Activated naive CD4-positive, alpha-beta T cell treated with anti-CD3 and anti-CD28 coated beads, Interleukin-2, amount 50 U/mL, for 72 hours (primary cell): ENCODE measurements at regions not wholly inside any gene's neighbourhood (a gene's known extent, or its start where the extent isn't known, plus 50 kb on each side); places are given as distances from the start of the nearest gene placed in this dataset.

Experiments used
- ATAC-seq, 2 donors: fragments of 150-1000 bp; cut with Tn5 transposase; 2 replicates each; pipeline ENCODE4 v1.10.0; 2021; ENCODE audit warnings: mild to moderate bottlenecking in 2 of 2, moderate library complexity in 2 of 2
- DNase-seq, 2 donors: peaks; one replicate each; pipeline ENCODE4 v3.0.0; 2021 to 2022; ENCODE audit warnings: low spot score in 2 of 2
- H3K27ac Mint-ChIP-seq, 2 donors: one replicate each; pipeline ENCODE4 v1.8.0; 2022; ENCODE audit warnings: mild to moderate bottlenecking in 2 of 2, mixed read lengths in 2 of 2
- H3K36me3 Mint-ChIP-seq, 2 donors: one replicate each; pipeline ENCODE4 v1.8.0; 2022; ENCODE audit warnings: mixed read lengths in 2 of 2
- H3K9me3 Mint-ChIP-seq, 2 donors: one replicate each; pipeline ENCODE4 v1.8.0; 2022; ENCODE audit warnings: mixed read lengths in 2 of 2

DNA sequence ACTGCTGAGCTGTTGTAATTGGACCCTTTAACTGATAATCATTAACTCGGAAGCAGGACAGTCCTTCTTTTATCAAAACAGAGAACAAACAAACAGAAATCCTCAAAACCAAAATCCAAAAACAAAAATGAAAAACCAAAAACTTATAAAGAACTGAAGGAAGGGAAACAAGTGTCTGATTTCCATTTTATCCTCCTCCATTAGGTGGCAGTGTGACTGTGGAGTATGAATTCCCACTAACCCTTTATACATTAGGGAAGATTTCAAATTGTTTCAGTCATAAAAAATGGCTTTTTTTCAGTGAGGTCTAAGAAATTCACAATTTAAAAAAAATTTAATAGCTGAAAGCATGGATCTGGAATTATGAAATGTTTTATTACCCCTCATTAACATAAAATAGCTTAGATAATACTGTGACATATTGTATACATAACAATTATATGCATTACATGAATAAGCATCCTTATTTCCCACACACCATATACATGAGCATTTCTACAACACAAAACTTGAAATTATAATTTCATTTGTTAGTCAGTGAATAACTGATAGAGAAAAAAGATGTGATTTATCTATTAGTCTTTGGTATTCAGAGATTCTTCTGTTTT, 1074.3 kb upstream of the PCDH9 start:
- Mint-ChIP-seq H3K27ac (no peak overlapping the region), H3K9me3 (peaks cover 9 to 19% of the 10 kb centered on the region in 2 donors), H3K36me3 (peaks cover 0 to 5% of the 10 kb centered on the region in 2 donors)
- no peak for DNase-seq
- ATAC-seq, result no peak

DNA sequence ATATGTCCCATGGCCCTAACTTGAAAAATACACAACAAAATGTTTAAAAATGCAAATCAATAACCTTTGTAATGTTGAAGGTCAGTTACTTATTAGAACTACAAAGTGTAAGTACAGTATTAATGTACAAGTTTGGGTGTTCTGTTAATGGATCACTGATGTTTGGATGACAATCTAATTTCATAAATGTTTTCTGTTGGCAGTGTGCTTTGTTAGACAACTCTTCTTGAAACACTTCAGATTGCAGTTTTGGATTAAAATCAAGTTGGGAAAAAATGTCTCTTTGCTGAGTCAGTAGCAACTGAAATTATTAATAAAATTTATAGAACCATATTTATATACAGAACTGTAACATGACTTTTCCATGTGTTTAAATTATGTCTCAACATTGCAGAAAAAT, 1063.5 kb upstream of the PCDH9 start:
- no peak overlapping the region for H3K27ac Mint-ChIP-seq
- DNase-seq, result no peak
- H3K9me3 Mint-ChIP-seq, result peaks cover 0 to 9% of the 10 kb centered on the region in 2 donors
- ATAC-seq, result no peak
- H3K36me3 Mint-ChIP-seq, result no peaks in the 10 kb centered on the region

DNA sequence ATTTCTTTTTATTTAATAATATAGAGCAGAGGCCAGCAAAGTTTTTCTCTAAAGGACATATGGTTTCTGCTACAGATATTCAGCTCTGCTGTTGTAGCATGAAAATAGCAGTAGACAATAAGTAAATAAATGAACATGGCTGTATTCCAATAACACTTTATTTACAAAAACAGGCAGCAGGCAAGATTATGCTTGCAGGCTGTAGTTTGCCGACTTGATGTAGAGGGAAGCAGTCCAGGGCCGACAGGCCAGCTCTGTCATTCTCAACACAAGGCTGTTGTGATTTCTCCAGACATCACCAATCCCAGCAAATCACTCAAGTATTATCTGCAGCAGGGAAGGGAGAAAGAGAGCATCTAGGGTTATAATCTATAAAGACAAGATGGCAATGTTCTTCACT, 1062.5 kb upstream of the PCDH9 start:
- Mint-ChIP-seq H3K9me3 (peaks cover 3 to 9% of the 10 kb centered on the region in 2 donors), H3K36me3 (no peaks in the 10 kb centered on the region), H3K27ac (no peak overlapping the region)
- DNase-seq (no peak), ATAC-seq (no peak)

DNA sequence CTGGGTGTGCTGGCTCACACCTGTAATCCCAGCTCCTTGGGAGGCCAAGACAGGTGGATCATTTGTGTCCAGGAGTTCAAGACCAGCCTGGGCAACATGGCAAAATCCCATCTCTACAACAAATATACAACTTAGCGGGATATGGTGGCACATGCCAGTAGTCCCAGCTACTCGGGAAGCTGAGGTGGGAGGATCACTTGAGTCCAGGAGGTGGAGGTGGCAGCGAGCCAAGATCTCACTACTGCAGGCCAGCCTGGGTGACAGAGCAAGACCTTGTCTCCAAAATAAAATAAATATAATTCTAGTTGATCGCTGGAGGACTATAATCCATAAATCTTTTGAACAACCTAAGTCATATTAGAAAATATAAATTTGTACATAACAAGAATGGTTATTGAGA, 1061.5 kb upstream of the PCDH9 start:
- no peak for DNase-seq
- peaks cover 3 to 9% of the 10 kb centered on the region in 2 donors for H3K9me3 Mint-ChIP-seq
- H3K27ac Mint-ChIP-seq, result no peak overlapping the region
- ATAC-seq, result no peak
- no peaks in the 10 kb centered on the region for H3K36me3 Mint-ChIP-seq

DNA sequence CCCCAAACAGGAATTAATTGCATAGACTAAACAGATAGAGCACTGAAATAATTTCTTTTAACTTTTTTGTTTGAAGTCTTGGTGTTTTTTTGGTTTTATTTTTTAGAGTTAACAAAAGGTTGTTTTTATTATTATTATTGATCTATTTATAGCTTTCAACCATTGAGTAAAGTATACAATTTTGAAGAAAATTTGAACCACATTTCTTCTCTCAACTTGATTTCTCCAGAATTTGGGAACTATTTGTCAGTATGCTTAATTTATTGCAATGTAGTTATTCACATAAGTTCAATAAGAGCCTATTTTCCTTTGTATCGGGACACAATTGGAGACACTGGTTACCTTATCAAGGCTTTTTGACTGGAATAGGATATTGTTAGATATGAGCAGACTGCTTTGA, 1045.6 kb upstream of the PCDH9 start:
- peaks cover 0 to 12% of the 10 kb centered on the region in 2 donors for H3K36me3 Mint-ChIP-seq
- no peak overlapping the region for H3K27ac Mint-ChIP-seq
- DNase-seq, result no peak
- ATAC-seq, result no peak
- H3K9me3 Mint-ChIP-seq, result peaks cover 25 to 39% of the 10 kb centered on the region in 2 donors

DNA sequence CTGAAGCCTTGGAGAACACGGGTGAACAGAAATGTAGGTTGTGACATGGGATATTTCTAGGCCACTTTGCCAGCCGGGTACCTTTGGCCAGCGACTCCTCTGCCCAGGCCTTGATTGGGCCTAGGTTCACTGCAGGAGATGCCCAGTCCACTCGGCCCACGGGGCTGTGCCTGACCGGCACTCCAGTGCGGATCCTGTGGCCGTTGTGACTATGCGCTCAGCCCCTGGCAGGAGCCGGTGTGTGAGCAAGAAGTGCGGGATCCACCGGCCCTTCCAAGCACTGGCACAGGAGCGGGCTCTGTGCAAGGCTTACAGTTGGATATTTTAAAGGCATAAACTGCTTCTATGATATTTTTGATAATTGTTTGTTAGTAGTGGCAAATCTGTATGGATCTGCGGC, 1042.5 kb upstream of the PCDH9 start:
- Mint-ChIP-seq H3K27ac (no peak overlapping the region), H3K9me3 (peaks cover 25 to 37% of the 10 kb centered on the region in 2 donors), H3K36me3 (peaks cover 0 to 12% of the 10 kb centered on the region in 2 donors)
- no peak for DNase-seq
- ATAC-seq, result no peak

DNA sequence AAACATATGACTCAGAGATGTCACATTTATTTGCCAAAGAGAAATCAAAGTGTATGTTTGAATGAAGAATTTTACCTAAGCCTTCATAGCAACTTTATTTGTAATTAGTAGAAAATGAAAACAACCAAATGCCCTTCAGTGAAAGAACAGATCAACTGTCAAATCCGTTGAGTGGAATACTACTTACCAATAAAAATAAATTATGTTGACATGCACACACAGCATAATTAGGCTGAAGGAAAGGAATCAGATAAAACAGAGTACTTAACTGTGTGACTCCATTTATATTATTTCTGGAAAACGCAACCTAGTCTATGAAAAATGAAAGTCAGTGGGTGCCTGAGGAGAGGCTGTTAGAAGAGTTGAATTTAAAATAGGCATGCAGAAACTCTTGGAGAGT, 1034.6 kb upstream of the PCDH9 start:
- DNase-seq, result no peak
- Mint-ChIP-seq H3K27ac (no peak overlapping the region), H3K36me3 (no peaks in the 10 kb centered on the region), H3K9me3 (peaks cover 0 to 1% of the 10 kb centered on the region in 2 donors)
- no peak for ATAC-seq

DNA sequence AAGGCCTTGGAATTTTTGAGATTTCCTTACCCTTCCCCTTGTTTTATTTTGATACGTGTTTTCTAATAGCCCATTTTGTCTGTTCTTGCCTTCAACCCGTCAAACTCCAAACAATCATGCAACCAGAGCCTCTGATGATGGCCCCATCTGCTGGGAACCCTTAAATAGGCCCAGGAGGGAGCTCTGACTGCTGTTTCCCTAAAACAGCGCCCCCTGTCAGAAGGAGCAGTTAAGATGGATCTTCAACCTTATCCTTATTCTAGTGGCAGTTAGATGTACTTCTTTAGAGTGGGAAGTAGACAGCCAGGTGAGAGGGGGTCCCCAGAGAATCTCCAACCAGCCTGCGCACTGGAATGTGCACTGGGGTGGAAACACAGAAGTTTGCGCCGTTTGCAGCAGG, 1031.0 kb upstream of the PCDH9 start:
- no peak overlapping the region for H3K27ac Mint-ChIP-seq
- ATAC-seq, result no peak
- peaks cover 7% of the 10 kb centered on the region in 2 donors for H3K9me3 Mint-ChIP-seq
- H3K36me3 Mint-ChIP-seq, result no peaks in the 10 kb centered on the region
- no peak for DNase-seq

DNA sequence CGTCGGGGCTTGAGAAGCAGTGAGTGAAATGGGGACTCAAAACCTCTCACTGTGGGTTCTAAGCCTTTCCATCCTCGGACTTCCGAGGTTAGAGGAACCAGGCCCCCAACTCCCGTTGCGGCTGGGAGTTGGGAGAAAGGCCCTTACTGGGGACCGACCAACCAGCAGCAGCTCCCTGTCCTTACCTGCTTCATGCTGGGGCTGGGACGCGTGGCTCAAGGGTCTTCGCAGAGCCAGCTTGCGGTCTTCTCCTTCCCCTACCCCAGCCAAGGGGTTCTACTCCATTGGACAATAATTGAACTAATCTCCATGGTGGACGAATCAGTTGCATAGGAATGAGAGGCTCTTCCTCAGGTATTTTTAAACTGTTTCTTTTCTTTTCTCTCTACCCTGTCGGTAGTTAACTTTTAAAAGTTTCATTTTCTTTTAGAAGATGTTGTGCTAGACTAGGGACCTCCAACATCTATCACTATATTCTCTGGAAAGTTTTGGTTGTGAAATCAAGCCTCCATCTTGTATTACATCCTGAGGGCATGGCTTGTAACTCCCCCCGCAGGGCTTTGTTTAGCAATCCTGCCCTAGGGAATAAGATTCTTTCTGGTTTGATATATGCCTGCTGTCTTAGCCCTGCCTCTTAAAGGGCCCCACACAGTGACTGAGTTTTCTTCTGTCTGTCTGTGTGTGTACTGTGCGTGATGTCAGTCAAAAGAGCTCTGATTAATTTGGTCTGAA, 1027.1 kb upstream of the PCDH9 start:
- ATAC-seq (no peak), DNase-seq (no peak)
- no peak overlapping the region for H3K27ac Mint-ChIP-seq
- H3K9me3 Mint-ChIP-seq, result peaks cover 19 to 20% of the 10 kb centered on the region in 2 donors
- no peaks in the 10 kb centered on the region for H3K36me3 Mint-ChIP-seq

DNA sequence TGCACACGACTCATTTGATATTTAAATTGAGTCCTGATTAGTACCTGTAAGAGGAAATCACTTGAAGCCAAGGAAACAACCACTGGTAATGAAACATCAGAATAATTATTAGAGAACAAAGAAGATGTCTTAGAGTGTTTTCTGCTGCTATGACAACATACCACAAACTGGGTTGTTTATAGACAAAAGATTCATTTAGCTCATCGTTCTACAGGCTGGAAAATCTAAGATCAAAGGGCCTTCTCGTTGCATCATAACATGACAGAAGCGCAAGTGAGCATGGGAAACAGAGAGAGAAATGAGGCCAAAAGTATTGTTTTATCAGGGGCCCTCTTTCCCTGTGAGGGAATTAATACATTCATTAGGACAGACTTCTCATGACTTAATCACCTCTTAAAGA, 1024.0 kb upstream of the PCDH9 start:
- ATAC-seq (no peak), DNase-seq (no peak)
- no peak overlapping the region for H3K27ac Mint-ChIP-seq
- H3K9me3 Mint-ChIP-seq, result peaks cover 19 to 20% of the 10 kb centered on the region in 2 donors
- H3K36me3 Mint-ChIP-seq, result no peaks in the 10 kb centered on the region

DNA sequence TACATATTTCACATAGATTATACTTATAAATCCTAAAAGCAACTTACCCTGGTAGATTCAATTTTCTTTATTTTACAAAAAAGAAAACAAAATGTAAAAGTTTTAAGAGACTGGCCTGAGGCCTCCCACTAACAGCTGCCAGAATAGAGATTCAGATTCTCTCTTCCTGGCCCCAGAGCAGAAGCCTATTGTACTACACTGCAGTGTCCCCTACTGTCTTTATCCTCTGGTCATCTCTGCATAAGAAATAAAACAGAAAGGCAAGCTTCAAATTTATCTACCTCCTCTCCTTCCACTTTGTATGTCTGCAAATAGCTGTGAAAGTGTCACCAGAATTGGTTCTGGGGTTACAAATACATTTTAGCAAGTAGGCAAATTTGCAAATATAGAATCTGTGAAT, 1004.1 kb upstream of the PCDH9 start:
- Mint-ChIP-seq H3K36me3 (no peaks in the 10 kb centered on the region), H3K27ac (no peak overlapping the region), H3K9me3 (peaks cover 10 to 13% of the 10 kb centered on the region in 2 donors)
- DNase-seq (no peak), ATAC-seq (no peak)

DNA sequence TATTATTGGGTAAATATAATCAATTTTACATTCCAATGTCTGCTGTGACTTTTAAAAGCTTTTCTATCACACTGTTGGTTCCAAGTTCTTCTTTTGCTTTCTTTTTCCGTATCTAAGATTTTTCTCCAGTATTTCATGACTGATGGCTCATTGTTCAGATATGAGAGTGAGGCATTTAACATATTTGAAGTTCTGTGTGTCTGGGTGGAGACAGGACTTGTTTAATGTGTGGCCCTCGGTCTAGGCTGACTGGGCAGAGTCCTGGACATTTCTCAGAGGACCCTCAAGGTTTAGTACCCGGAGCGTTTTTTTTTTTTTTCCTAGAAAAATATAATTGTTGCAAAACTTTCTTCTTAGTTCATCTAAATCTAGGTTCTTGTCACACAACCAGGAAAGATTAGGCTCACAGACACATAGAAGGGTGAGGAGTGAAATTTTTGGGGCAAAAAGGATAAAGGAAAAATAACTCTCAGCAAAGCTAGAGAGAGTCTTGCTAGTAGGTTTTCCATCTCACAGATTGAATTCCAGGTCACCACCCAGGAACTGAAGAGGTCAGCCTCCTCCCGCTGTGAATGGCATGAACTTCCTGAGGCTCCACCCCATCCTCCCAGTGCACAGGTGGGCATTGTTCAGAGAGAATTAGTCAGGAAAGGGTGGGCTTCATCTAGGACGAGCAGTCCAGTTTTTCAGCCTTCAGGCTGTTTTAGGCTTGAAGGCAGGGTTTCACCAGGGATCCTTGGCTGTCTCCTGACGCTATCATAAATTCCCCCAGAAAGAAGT, 1002.4 kb upstream of the PCDH9 start:
- Mint-ChIP-seq H3K27ac (no peak overlapping the region), H3K36me3 (no peaks in the 10 kb centered on the region), H3K9me3 (peaks cover 17 to 18% of the 10 kb centered on the region in 2 donors)
- ATAC-seq (no peak), DNase-seq (no peak)

DNA sequence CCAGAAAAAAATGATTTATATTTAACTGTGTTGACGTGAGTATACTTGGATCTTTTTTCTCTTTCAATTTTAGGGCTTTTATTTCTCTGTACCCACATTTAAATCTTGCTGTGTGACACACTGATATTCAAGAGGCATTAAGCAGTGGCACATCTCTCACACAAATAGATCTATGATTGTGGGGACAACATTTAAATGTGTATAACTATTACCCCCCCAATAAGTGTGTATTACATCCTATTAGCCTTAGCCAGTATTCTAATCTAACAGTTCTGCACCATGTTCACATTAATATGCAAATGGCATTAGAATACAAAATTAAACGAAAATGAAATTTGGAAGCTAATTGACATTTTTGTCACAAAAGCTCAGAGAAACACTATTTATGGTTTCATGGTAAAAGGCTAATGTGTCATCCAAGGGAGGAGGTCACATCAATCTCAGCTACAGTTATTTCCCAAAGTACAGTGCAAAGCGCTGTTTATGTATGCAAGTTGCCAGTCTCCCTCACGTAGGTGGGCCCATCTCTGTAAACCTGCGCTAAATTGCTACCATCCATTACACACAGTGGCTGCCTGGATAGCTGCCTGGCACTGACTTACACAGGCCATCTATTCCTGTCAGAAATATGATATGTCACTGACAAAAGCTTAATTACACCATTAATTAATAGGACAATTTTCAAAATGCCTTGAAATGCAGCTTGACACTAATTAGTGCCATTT, 984.7 kb upstream of the PCDH9 start:
- Mint-ChIP-seq H3K27ac (no peak overlapping the region), H3K36me3 (no peaks in the 10 kb centered on the region), H3K9me3 (peaks cover 17 to 21% of the 10 kb centered on the region in 2 donors)
- ATAC-seq (no peak), DNase-seq (no peak)

DNA sequence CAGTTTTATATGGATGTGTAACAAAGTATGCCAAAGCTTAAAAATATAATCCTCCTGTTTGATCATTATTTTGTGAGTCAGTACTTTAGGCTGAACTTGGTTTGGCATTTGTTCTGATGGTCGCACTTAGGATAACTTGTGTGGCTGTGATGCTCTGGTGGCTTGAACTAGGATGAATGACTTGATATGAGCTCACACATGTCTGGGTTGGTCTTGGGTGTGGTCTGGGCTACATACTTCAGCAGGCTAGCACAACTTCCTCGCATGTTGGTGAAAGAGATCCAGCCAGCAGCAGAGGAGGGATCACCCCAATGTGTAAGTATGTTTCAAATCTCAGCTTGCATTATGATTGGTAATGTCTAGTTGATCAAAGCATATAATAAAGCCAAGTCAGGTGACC, 969.1 kb upstream of the PCDH9 start:
- ATAC-seq (no peak), DNase-seq (no peak)
- Mint-ChIP-seq H3K9me3 (peaks cover 3 to 5% of the 10 kb centered on the region in 2 donors), H3K27ac (no peak overlapping the region), H3K36me3 (no peaks in the 10 kb centered on the region)

DNA sequence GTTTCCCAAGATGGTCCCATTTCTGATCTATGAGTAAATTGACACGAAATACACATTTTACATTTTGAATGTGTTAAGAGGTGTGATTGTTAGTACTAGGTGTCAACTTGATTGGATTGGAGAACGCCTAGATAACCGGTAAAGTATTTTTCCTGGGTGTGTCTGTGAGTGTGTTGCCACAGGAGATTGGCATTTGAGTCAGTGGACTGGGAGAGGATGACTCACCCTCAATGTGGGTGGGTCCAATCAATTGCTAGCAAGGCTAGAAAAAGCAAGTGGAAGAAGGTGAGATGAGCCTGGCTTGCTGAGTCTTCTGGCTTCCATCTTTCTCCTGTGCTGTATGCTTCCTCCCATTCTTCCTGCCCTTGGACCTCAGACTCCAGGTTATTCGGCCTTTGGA, 960.7 kb upstream of the PCDH9 start:
- ATAC-seq (no peak), DNase-seq (no peak)
- no peaks in the 10 kb centered on the region for H3K36me3 Mint-ChIP-seq
- H3K27ac Mint-ChIP-seq, result no peak overlapping the region
- H3K9me3 Mint-ChIP-seq, result peaks cover 24 to 32% of the 10 kb centered on the region in 2 donors

DNA sequence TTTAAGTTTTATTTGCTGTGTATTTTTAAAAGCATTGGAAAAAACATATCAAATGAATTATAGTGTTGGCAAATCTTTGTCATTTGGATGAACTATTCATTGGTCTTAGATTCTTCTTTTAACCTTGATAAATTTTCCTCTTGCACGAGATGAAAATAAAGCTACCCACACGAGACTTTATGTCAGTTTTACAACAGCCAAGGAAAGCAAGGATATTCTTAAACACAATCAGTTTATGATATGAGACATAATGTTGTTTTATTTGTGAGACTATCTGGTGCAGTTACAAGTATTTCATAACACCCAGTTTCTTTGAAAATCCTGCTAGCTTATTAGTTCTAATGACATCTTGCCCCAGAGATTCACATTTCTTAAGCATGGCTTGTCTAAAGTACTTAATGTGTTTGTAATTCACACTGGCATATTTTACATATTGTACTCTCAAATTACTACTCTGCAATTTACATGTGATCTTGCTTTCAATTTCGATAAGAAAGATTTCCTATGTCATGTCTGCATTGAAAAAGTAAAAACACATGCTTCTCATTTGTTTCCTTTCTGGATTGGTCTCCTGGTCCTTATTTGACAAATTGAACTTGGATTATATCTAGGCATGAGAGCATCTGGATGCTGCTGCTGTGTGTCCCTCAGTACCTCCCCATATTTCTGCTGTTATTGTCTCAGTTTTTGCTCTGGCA, 955.5 kb upstream of the PCDH9 start:
- no peak for ATAC-seq
- Mint-ChIP-seq H3K27ac (no peak overlapping the region), H3K9me3 (peaks cover 16 to 20% of the 10 kb centered on the region in 2 donors), H3K36me3 (no peaks in the 10 kb centered on the region)
- DNase-seq, result no peak
